Heart left ventricle (tissue), 13 donors: ENCODE measurements at regions not wholly inside any gene's neighbourhood (a gene's known extent, or its start where the extent isn't known, plus 50 kb on each side); places are given as distances from the start of the nearest gene placed in this dataset.

Source experiments
- CTCF ChIP-seq, 12 donors: fragments of 200-600 bp; sonication (generic) in 4 of 12; IDR thresholded peaks; one replicate each; pipeline versions ENCODE4 v1.5.0 to v1.8.0; 2018 to 2022; ENCODE audit warnings: antibody characterized with exemption in 12 of 12, mild to moderate bottlenecking in 5 of 12
- POLR2A ChIP-seq, 2 donors: fragments of 450-650 bp; IDR thresholded peaks; one replicate each; pipeline ENCODE4 v1.6.1; 2017; ENCODE audit warnings: antibody characterized with exemption in 2 of 2, mild to moderate bottlenecking in 2 of 2, moderate library complexity in 2 of 2
- donor health status: ischemic (EF 13 %, LVEDD 7.1; RV severe dilation, severe dysfunction).
- donor health status: DM: no; HTN: yes; CAD: no.
- donor health status: DM: no; HTN: no; CAD: no.
- donor health status: ischemic (EF 25% LVEDD 6.9; RV normal size, moderate dysfunction).
- donor health status: ischemic (EF 25% LVEDD 5.7; RV mildly dilated, moderate dysfunction).
- donor health status: ischemic (EF 35%, LVEDD 5.7; RV mildly dilated, moderate dysfunction).
- donor health status: nonischemic (EF 11% LVEDD 7.7; RV severe dilation, severe dysfunction).
- donor health status: DM: yes; HTN: yes; CAD: no.
- donor health status: PGD.
- donor health status: ischemic (EF 29% LVEDD 5.4; RV normal size, mild dysfunction).
- donor health status: nonischemic (EF 23%, LVEDD 6.1; RV moderate dilation, normal function).

- TF ChIP-seq CTCF (IDR thresholded peaks at IDR 0.05) (no peak), POLR2A (IDR thresholded peaks at IDR 0.05) (no peak)
These were observed 405.0 kb downstream of the PLPP3 start for GRCh38 chr1:56174176-56174885.
